ENCODE measurements at regions not wholly inside any gene's neighbourhood (a gene's known extent, or its start where the extent isn't known, plus 50 kb on each side); places are given as distances from the start of the nearest gene placed in this dataset.

- Histone ChIP-seq H3K9me3 (replicated peaks in 1 of 2; ENCODE audit: control insufficient read depth in 1 of 2, insufficient read depth in 1 of 2, low read length in 2 of 2) (no peaks in the 10 kb centered on the region), H3K27ac (ENCODE audit: low read depth in 1 of 2, low read length in 2 of 2) (no peak overlapping the region), H3K4me1 (ENCODE audit: control insufficient read depth in 1 of 2, insufficient read depth in 2 of 2, low read length in 2 of 2) (no peaks in the 10 kb centered on the region), H2AFZ (ENCODE audit: insufficient read depth, low read depth, low read length, poor library complexity, severe bottlenecking) (no peak overlapping the region), H3K9ac (ENCODE audit: insufficient read depth, low read length, poor library complexity, severe bottlenecking) (no peak overlapping the region), H3K79me2 (ENCODE audit: insufficient read depth, low read length) (no peaks in the 10 kb centered on the region), H3K27me3 (ENCODE audit: control insufficient read depth in 2 of 2, insufficient read depth in 2 of 2, low read length in 2 of 2) (no peaks in the 10 kb centered on the region), H3K4me3 (replicated peaks in 1 of 3; ENCODE audit: low read depth in 2 of 3, low read length in 3 of 3) (no peak overlapping the region), H3K36me3 (replicated peaks in 1 of 2; ENCODE audit: control insufficient read depth in 1 of 2, insufficient read depth in 2 of 2, low read length in 2 of 2) (no peaks in the 10 kb centered on the region), H4K20me1 (ENCODE audit: insufficient read depth, low read length) (no peaks in the 10 kb centered on the region), H3K4me2 (replicated peaks; ENCODE audit: extremely low read depth, low read length, poor library complexity, severe bottlenecking) (no peak overlapping the region)
- no CpG with 5 or more reads among the region's 8 CpGs for WGBS (ENCODE audit: insufficient coverage)
- DNase-seq = no peak
- no peak for TF ChIP-seq CTCF (IDR thresholded peaks at IDR 0.05)
- no peak overlapping the region for H3K27ac Mint-ChIP-seq
- intact Hi-C loops (cut with micrococcal nuclease) = no loop called here
- peaks cover 2 to 3% (median 2%) of the 10 kb centered on the region in 3 donors for H3K27me3 Mint-ChIP-seq (ENCODE audit: low read depth in 3 of 3)
- no peaks in the 10 kb centered on the region for H3K36me3 Mint-ChIP-seq
- no peaks in the 10 kb centered on the region for H3K4me1 Mint-ChIP-seq
- no peak overlapping the region for H3K4me3 Mint-ChIP-seq
- H3K9me3 Mint-ChIP-seq = peaks cover 0 to 2% (median 0%) of the 10 kb centered on the region in 7 donors
Observed at GRCh38 chr10:131427901-131428300, 116.4 kb upstream of the TCERG1L start.

GRCh38 chr10:131429141-131429540, 117.6 kb upstream of the TCERG1L start:
- Histone ChIP-seq H3K27ac (ENCODE audit: low read depth in 1 of 2, low read length in 2 of 2) (no peak overlapping the region), H3K79me2 (ENCODE audit: insufficient read depth, low read length) (no peaks in the 10 kb centered on the region), H3K27me3 (ENCODE audit: control insufficient read depth in 2 of 2, insufficient read depth in 2 of 2, low read length in 2 of 2) (no peaks in the 10 kb centered on the region), H3K36me3 (replicated peaks in 1 of 2; ENCODE audit: control insufficient read depth in 1 of 2, insufficient read depth in 2 of 2, low read length in 2 of 2) (no peaks in the 10 kb centered on the region), H3K4me3 (replicated peaks in 1 of 3; ENCODE audit: low read depth in 2 of 3, low read length in 3 of 3) (no peak overlapping the region), H3K9me3 (replicated peaks in 1 of 2; ENCODE audit: control insufficient read depth in 1 of 2, insufficient read depth in 1 of 2, low read length in 2 of 2) (no peaks in the 10 kb centered on the region), H3K9ac (ENCODE audit: insufficient read depth, low read length, poor library complexity, severe bottlenecking) (no peak overlapping the region), H3K4me2 (replicated peaks; ENCODE audit: extremely low read depth, low read length, poor library complexity, severe bottlenecking) (no peak overlapping the region), H4K20me1 (ENCODE audit: insufficient read depth, low read length) (no peaks in the 10 kb centered on the region), H2AFZ (ENCODE audit: insufficient read depth, low read depth, low read length, poor library complexity, severe bottlenecking) (no peak overlapping the region), H3K4me1 (ENCODE audit: control insufficient read depth in 1 of 2, insufficient read depth in 2 of 2, low read length in 2 of 2) (no peaks in the 10 kb centered on the region)
- peaks cover 2 to 3% (median 2%) of the 10 kb centered on the region in 3 donors for H3K27me3 Mint-ChIP-seq (ENCODE audit: low read depth in 3 of 3)
- H3K4me1 Mint-ChIP-seq = no peaks in the 10 kb centered on the region
- 63% methylated on average over 4 of the region's 5 CpGs for WGBS (ENCODE audit: insufficient coverage)
- no peaks in the 10 kb centered on the region for H3K36me3 Mint-ChIP-seq
- no peak for TF ChIP-seq CTCF (IDR thresholded peaks at IDR 0.05)
- intact Hi-C loops (cut with micrococcal nuclease) = no loop called here
- no peak overlapping the region for H3K4me3 Mint-ChIP-seq
- no peak overlapping the region for H3K27ac Mint-ChIP-seq
- DNase-seq = no peak
- peaks cover 0 to 2% (median 0%) of the 10 kb centered on the region in 7 donors for H3K9me3 Mint-ChIP-seq

Measured in CD14-positive monocyte (primary cell).